ENCODE measurements at regions not wholly inside any gene's neighbourhood (a gene's known extent, or its start where the extent isn't known, plus 50 kb on each side); places are given as distances from the start of the nearest gene placed in this dataset.

DNA sequence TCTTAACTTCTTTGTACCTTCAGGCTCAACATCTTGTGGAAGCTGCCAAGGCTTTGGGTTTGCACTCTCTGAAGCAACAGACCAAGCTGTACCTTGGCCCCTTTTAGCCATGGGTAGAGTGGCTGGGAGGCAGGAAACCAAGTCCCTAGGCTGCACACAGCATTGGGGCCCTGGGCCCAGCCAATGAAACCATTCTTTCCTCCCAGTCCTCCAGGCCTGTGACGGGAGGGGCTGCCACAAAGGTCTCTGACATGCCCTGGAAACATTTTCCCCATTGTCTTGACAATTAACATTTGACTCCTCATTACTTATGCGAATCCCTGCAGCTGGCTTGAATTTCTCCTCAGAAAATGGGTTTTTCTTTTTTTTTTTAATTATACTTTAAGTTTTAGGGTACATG lies 253.1 kb upstream of the GADL1 start:
- H3K9me2 ChIP-seq (ENCODE audit: insufficient read depth), result no peaks in the 10 kb centered on the region
- no peak overlapping the region for H3K27ac ChIP-seq (ENCODE audit: low read depth, low read length)
- DNase-seq (ENCODE audit: low read depth, low spot score) (no peak), ATAC-seq (no peak)
- H2AFZ ChIP-seq (ENCODE audit: low read depth, low read length, poor library complexity, severe bottlenecking), result no peak overlapping the region
- no peaks in the 10 kb centered on the region for H3K4me1 ChIP-seq (ENCODE audit: control insufficient read depth in 1 of 2, insufficient read depth in 2 of 2, low read length in 2 of 2)
- TF ChIP-seq SIN3A (IDR thresholded peaks at IDR 0.05; ENCODE audit: low read depth) (no peak), CEBPB (IDR thresholded peaks at IDR 0.05; ENCODE audit: low read depth) (no peak), ZFX (IDR thresholded peaks at IDR 0.05) (no peak), ZNF274 (IDR thresholded peaks at IDR 0.05; ENCODE audit: low read depth, low read length) (no peak), JUND (IDR thresholded peaks at IDR 0.05) (no peak), EZH2 (IDR thresholded peaks at IDR 0.05) (no peak), SRF (IDR thresholded peaks at IDR 0.05; ENCODE audit: low read depth) (no peak), EZH2phosphoT487 (IDR thresholded peaks at IDR 0.05; ENCODE audit: borderline replicate concordance) (no peak)
- TF ChIP-seq, protein P1, sequence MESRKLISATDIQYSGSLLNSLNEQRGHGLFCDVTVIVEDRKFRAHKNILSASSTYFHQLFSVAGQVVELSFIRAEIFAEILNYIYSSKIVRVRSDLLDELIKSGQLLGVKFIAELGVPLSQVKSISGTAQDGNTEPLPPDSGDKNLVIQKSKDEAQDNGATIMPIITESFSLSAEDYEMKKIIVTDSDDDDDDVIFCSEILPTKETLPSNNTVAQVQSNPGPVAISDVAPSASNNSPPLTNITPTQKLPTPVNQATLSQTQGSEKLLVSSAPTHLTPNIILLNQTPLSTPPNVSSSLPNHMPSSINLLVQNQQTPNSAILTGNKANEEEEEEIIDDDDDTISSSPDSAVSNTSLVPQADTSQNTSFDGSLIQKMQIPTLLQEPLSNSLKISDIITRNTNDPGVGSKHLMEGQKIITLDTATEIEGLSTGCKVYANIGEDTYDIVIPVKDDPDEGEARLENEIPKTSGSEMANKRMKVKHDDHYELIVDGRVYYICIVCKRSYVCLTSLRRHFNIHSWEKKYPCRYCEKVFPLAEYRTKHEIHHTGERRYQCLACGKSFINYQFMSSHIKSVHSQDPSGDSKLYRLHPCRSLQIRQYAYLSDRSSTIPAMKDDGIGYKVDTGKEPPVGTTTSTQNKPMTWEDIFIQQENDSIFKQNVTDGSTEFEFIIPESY (IDR thresholded peaks at IDR 0.05; ENCODE audit: extremely low read depth, insufficient replicate concordance, low read length), result no peak
- no peaks in the 10 kb centered on the region for H3K27me3 ChIP-seq (ENCODE audit: insufficient read depth, low read length)
- ChIA-PET RAD21 (ENCODE audit: low non-redundant PET in 1 of 2, low total read pairs in 2 of 2, uncharacterized antibody in 2 of 2, unreplicated experiment in 2 of 2) (no interaction called here), CTCF (no interaction called here), POLR2A (no interaction called here)
- no peak overlapping the region for H3K9ac ChIP-seq (ENCODE audit: low read length)
- BruUV-seq (replicated peaks), result no TSS peak
- no peaks in the 10 kb centered on the region for H3K79me2 ChIP-seq (ENCODE audit: insufficient read depth, low read length)
- no peaks in the 10 kb centered on the region for H4K20me1 ChIP-seq (ENCODE audit: insufficient read depth)
- H3K9me3 ChIP-seq (ENCODE audit: control insufficient read depth in 1 of 2, insufficient read depth in 1 of 2, low read depth in 1 of 2, low read length in 2 of 2), result peaks cover 0 to 3% of the 10 kb centered on the region in 2 experiments; a peak in 1 of 4 replicates
- H3K36me3 ChIP-seq (ENCODE audit: control insufficient read depth in 1 of 2, insufficient read depth in 2 of 2, low read length in 2 of 2), result no peaks in the 10 kb centered on the region
- H3K4me3 ChIP-seq (replicated peaks in 1 of 2; ENCODE audit: low read depth in 1 of 2, low read length in 2 of 2), result no peak overlapping the region
- no peak overlapping the region for H3K4me2 ChIP-seq (ENCODE audit: low read length)
- intact Hi-C loops (cut with micrococcal nuclease), result no loop called here

All from HCT116 (cell line).